CD4-positive, alpha-beta T cell treated with Interleukin-10 for 1 hour (primary cell): ENCODE measurements at regions not wholly inside any gene's neighbourhood (a gene's known extent, or its start where the extent isn't known, plus 50 kb on each side); places are given as distances from the start of the nearest gene placed in this dataset.
"Not testable (repeated sequence)": the region's sequence is repeated elsewhere in the genome, so short reads cannot be mapped to it uniquely, and the experiment has no call there.

Experiments used
- DNase-seq: peaks from one replicate; pipeline ENCODE4 v3.0.0-alpha.2; 2020

DNA sequence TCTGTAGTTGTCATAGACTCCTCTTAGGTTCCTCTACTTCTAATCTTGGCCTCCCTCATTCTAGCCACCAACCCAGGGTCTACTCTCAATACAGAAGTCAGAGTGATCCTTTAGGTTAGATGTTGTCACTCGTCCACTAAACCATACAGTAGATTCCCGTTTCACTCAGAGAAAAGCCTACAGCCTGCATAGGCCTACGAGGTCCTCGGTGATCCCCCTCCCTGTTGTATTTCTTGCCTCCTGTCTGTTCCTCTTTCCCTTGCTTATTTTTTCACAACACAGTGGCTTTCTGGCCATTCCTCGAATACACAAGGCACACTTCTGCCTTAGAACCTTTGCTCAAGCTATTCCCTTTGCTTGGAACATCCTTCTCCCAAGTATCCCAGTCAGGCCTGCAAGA lies 183.0 kb upstream of the PRSS1 start:
- DNase-seq = no peak

DNA sequence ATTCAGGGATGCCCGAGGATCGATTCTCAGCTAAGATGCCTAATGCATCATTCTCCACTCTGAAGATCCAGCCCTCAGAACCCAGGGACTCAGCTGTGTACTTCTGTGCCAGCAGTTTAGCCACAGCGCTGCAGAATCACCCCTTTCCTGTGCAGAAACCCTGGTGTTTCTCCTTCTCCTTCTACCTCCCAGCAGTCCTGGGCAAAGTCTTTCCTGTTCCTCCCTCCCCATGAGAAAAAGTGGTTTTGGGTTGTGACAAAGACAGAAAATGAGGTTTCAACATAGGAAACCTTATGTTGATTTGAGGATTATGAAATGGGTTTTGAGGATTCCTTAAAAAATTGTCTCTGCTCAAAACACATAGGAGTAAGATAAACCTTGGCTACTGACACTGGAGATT lies 185.1 kb upstream of the PRSS1 start:
- not testable (repeated sequence) for DNase-seq

DNA sequence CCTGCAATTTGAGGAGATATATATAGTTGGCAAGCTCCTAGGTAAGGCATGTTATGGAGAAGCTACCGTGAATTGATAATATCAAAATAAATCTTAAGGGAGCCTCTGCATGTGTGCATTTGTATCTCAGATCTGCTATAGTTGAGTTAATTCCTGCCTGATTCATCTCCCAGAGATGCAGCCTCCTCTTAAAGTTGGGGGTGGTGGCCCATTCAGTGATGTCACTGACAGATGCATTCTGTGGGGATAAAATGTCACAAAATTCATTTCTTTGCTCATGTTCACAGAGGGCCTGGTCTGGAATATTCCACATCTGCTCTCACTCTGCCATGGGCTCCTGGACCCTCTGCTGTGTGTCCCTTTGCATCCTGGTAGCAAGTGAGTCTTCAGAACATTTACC lies 185.8 kb upstream of the PRSS1 start:
- DNase-seq = no peak

DNA sequence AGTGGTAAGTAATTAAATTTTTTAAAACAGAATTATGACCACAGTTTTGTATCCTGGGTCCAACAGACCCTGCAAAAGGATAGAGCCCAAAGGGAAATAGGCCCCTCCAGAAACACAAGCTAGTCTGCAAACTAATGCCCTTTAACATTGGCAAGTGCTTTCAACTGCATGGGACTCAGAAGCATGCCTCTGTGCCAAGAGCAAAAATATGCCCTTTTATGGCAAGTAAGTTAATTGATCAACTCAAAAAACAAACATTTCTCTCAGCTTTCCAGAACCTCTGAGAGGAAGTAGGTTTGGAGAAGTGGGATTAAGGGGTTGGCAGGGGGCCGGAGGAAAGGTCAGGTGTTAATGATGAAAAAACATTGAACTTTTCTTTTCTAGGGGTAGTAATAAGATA lies 186.6 kb upstream of the PRSS1 start:
- DNase-seq = no peak

DNA sequence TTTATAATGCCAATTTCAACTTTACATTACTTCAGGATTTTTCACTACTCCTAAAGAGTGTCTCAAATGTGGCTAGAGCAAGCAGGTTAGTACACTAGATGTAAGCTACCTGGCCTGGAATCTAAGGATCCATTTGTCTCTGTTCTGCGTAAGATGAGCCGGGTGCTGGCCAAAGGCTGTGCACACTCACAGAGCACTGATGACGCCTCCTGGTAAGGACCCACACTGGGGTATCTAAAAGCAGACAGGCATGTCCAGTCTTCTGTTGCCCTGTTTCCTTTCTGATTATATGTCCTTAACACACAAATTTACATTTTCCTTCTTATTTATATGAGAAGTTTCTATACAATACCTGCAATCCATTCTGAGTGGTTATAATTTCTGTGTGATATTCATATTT lies 187.9 kb upstream of the PRSS1 start:
- DNase-seq = not testable (repeated sequence)

DNA sequence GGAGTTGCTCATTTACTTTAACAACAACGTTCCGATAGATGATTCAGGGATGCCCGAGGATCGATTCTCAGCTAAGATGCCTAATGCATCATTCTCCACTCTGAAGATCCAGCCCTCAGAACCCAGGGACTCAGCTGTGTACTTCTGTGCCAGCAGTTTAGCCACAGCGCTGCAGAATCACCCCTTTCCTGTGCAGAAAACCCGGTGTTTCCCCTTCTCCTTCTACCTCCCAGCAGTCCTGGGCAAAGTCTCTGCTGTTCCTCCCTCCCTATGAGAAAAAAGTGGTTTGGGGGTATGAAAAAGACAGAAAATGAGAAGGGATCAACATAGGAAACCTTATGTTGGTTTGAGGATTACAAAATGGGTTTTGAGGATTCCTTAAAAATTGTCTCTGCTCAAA lies 188.5 kb upstream of the PRSS1 start:
- DNase-seq = not testable (repeated sequence)

DNA sequence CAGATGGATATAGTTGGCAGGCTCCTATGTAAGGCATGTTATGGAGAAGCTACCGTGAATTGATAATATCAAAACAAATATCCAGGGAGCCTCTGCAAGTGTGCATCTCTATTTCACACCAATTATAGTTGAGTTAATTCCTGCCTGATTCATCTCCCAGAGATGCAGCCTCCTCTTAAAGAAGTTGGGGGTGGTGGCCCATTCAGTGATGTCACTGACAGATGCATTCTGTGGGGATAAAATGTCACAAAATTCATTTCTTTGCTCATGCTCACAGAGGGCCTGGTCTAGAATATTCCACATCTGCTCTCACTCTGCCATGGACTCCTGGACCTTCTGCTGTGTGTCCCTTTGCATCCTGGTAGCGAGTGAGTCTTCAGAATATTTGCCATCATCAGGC lies 189.1 kb upstream of the PRSS1 start:
- DNase-seq = no peak

DNA sequence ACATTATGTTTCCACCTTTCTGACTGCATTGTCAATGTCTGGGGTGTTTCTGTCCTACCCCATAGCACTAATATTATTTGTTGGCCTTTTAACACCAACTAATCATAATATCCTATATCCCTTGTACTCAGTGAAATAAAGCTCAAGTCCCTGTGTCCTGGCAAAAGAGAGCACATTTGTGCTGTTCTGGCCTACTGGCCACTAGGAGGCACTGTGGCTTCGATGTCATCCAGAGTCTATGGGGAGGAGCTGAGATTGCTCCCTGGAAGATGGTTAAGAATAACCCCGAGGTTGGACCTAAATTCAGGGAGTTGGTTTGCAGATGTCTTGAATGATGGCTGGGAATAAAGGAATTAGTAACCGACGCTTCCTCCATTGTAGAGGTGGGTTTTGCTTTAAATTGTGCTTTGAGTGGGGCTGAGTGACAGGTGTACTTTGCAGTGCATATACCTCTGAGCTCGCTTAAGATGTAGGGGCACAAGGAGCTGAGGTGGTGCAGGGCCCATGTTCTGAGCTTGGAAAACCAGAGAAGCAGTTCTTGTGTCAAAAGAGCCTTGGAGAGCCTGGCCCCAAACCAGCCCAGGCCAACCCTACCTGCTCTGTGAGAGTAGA lies 191.2 kb upstream of the PRSS1 start:
- DNase-seq = peak; percentile 59

DNA sequence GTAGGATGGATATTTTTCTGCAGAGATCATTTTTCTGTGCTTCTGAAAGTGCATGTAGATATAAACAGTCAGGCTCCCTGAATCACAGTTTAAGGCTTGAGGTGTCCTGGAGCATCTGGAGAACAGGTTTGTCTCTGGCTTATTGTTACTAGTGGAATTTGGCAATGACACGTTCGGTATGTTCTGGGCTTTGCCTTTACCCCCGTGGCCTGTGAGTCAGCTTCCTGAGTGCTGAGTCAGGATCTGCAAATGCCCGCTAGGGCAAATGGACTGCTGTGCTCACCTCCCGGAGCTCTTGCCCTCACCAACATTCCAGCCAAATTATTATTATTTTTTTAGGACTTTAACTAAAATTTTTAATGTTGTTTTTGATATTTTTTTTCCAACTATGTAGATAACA lies 192.5 kb upstream of the PRSS1 start:
- DNase-seq = peak; percentile 6

DNA sequence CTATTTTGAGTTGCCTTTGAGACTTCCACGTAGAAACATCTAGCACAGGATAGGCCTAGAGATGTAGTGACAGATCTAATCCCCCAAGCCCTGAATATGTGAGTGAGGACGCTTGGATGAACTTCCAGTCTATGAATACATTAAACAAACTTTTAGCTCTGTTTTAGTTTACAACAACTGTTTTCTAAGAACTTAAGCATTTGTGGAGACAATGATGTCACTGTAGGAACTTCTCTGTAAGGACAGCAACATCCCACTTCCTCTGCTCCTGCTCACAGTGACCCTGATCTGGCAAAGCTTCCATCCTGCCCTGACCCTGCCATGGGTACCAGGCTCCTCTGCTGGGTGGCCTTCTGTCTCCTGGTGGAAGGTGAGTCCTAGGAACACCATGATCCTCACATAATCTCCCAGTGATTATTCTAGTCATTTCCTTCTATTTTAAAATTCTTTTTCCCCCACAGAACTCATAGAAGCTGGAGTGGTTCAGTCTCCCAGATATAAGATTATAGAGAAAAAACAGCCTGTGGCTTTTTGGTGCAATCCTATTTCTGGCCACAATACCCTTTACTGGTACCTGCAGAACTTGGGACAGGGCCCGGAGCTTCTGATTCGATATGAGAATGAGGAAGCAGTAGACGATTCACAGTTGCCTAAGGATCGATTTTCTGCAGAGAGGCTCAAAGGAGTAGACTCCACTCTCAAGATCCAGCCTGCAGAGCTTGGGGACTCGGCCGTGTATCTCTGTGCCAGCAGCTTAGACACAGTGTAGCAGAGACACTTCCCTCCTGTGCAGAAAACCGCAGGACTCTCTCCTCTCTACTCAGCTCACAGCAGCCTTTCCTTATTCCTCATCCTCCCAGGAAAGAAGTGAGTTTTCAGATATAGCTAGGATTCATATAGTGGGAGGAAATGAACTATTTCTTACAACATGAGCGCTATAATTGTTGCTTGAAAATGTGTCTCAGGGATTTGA lies 194.4 kb upstream of the PRSS1 start:
- no peak for DNase-seq

DNA sequence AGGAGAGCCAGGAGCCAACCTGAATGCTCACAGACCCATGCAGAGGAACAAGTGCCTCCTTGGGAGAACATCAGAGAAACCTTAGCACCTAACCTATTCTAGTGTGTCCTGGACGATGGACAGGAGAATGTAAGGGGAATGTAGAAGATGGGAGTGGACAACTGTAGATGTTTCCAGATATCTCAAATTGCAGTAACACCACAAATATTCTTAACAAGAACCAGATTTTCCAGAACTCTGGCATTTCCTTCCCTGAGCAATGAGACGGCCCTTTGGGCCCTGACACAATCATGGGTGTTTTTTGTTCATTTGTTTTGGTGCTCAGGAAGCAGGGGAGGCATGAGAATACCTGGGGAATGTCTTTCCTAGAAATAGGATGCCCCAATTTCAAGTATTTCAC lies 196.1 kb upstream of the PRSS1 start:
- no peak for DNase-seq

DNA sequence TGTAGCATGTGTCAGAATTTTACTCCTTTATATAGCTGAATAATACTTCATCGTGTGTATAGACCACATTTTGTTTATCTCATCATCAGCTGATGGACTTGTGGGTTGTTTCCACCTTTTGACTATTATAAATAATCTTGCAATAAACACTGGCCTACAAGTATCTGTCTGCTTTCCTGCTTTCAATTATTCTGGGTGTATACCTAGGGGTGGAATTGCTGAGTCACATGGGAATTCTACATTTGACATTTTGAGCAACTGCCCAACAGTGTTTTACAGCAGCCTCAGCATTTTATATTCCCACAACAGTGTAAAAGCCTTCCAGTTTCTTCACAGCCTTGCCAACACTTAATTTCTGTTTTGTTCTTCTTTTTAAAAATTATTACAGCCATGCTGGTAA lies 200.3 kb upstream of the PRSS1 start:
- no peak for DNase-seq

DNA sequence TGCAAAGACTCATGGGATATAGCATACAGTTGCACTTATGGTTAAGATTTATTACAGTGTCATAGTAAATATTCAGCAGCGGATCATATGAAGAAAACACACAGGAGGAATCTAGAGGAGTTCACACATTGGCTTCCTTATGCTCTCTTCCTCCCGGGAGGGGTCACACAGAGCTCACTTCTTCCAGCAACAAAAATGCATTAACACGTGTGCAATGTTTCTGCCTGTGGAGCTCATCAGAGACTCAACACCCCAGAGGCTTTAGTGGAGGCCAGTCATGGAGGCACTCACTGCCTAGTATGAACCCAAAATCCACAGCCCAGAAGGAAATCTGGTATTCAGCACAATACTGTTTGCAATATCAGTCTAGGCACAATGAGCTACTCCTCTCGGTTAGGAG lies 202.8 kb upstream of the PRSS1 start:
- no peak for DNase-seq

DNA sequence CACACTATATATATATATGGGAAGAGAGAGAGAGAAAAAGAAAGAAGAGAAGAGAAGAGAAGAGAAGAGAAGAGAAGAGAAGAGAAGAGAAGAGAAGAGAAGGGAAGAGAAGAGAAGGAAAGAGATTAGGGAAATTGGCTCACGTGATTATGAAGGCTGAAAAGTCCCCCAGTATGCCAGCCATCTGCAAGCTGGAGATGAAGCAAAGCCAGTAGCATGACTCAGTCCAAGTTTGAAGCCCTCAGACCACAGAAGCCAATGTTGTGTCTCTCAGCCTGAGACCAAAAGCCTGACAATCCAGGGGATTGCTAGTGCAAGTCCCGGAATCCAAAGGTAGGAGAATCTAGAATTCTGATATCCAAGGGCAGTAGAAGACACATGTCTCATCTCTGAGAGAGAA lies 206.3 kb upstream of the PRSS1 start:
- no peak for DNase-seq

DNA sequence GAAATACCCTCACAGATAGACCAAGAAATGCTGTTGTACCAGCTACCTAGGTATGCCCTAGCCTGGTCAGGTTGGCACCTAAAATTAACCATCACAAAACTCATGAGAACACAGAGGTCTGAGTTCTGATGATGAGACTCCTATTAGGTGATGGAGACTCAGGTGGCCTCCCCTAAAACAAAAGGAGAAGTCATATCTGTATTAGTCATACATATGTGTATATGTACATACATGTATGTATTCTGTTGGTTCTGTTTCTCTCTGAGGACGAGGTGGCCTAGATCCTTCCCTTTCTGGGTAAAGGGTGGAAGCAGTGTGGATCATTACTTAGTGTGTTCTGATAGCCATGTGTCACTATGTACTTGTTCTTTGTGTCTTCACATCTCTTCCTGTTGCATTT lies 207.2 kb upstream of the PRSS1 start:
- no peak for DNase-seq

DNA sequence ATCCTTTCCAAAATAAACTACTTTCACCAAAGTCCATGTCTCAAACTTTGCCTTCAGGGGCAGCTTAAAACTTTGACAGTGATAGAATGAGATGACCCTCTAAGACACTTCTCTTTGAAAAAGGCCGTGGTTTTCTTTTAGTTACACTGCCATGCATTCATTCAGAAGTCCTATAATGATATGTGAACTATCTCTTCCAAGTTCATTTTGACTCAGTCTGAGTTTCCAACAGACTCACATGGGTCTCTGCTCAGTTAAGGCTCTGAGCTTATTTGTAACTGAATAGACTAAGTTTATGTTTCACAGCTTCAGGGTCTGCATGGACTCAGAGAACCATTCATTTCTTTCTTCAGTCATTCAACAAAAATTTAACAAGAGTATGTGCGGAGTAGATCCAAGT lies 208.9 kb upstream of the PRSS1 start:
- no peak for DNase-seq

DNA sequence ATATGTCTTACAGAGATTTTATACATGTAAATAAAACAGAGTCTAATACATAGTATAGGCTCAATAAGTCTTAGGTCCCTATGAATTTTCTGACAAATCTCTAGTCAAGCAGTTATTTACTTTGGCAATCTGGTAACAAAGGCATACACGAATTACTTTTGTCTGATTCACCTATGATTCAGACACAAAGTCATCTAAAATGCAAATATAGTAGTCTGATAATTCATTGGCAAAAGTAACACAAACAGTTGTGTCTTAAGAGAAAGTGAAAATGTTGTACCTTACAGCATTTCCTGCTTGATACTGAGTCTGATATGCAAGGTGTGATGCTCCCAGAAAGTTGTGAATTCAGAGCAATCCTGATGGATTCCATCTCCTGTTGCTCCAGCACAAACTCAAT lies 209.4 kb upstream of the PRSS1 start:
- DNase-seq = no peak

DNA sequence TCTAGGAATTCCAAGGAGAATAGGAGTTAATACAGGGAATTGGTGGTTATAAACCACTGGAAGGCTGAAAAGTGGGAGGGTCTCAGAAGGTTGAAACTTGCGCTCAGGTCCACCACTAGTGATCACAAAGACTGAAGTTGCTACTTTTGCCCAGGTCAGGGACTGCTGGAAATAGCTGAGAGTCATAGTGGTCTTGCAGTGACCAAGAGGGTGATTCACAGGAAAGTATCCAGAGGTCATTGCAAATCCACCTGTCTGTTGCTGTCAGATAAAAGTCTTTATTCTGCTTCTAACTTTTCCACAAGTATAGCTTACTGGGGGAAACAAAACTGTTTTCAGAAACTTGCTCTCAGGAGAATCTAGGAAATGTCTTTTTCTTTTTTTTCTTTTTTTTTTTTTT lies 211.5 kb upstream of the PRSS1 start:
- no peak for DNase-seq

DNA sequence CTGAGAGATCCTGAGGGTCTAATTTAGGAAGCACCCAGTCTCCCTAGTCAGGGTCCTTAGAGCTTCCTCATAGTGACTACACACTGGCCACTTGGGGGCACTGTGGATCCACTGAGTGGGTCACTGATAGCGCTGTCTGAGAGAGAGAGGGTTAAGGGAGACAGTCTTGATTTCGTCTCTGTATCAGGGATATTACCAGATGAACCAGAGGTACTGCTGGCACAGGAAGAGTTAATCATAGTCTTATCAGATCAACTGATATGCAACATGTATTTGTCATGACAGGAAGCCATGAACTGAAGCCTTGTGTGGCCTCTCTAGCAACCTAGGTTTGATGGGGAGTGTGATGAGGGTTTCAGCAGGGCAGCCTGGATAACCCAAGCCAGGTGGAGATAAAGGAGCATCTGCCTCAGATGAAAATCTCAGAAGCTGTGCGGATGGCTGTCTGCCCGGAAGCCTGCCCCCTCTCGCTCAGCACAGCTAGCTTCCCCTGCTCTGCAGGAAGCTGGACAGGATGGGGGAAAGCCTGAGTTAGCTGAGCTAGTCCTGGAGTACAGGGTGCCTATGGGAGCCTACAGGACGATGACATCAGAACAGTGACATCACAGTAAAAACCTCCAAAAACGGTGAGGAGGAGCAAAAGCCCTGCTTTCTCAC lies 214.0 kb upstream of the PRSS1 start:
- peak; percentile 74 for DNase-seq

DNA sequence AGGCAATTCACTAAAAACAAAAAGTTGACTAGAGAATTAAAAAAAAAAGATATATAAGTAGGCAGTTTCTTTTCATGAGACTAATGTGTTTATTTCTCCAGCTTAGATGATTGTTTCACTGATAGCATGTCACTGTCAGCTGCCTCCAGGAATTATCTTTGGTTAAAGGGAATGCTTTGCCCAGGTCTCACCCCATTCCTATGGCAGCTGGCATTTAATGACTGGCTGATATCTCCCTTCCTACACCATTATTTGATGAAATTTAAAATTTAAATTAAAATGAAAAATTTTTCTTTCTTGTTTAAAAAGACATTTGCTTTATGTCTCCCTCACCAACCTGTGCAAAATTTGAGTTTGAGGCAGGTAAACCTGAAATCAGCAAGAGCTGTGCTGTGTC lies 214.5 kb upstream of the PRSS1 start:
- DNase-seq = no peak

DNA sequence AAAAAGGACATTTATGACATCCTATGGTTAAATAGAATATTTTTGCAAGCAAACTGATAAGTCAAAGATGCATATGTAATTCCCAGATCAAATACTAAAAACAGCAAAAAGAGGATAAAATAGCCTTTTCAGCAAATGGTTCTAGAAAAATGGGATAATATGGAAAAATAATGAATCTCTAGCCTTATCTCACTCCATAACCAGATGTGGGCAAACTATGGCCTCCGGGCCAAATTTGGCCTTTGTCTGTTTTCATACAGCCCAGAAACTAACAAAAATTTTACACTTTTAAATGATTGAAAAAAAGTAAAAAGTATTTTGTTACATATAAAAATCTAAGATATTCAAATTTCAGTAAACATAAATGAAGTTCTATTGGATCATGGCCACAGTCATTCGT lies 215.4 kb upstream of the PRSS1 start:
- DNase-seq = no peak

DNA sequence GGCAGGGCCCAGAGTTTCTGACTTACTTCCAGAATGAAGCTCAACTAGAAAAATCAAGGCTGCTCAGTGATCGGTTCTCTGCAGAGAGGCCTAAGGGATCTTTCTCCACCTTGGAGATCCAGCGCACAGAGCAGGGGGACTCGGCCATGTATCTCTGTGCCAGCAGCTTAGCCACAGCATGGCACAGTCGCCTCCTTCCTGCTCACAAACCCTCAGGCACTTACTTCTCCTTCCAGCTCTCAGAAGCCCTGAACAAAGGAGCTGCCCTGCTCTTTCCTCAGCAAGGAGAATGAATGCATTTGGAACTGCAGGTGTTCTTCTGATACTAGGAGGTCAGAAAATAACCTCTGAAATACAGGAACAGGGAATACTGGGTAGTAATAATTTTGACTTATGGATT lies 219.7 kb upstream of the PRSS1 start:
- DNase-seq = no peak

DNA sequence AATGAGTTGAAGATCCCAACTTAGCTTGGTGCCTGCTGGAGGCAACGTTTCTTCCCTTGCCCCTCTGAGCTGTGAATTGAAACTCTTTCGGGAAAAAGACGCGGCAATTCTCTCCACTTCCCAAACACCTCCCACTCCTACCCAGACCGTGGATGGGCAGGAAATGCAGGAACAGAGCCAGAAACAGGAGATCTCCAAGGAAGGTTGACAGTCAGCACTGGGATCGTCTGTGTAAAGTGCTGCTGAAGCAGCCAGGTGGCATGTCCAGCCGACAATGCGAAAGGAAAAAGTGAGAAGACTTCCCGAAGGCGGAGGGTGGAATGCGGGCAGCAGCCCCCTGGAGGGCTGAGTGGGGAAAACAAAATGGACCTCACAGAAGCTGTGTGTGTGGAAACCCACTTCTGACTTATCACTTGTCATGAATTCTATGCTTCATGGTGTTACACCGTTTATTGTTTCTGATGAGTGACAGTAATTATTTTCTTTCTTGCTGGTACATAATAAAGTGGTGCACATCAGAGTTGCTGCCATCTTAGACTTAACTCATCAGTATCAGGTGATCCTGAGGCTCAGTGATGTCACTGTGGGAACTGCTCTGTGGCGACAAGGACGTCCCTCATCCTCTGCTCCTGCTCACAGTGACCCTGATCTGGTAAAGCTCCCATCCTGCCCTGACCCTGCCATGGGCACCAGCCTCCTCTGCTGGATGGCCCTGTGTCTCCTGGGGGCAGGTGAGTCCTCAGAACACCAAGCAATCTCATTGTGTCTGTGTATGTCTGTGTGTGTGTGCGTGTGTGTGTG lies 220.5 kb upstream of the PRSS1 start:
- DNase-seq = no peak
